ENCODE measurements at regions not wholly inside any gene's neighbourhood (a gene's known extent, or its start where the extent isn't known, plus 50 kb on each side); places are given as distances from the start of the nearest gene placed in this dataset.

DNA sequence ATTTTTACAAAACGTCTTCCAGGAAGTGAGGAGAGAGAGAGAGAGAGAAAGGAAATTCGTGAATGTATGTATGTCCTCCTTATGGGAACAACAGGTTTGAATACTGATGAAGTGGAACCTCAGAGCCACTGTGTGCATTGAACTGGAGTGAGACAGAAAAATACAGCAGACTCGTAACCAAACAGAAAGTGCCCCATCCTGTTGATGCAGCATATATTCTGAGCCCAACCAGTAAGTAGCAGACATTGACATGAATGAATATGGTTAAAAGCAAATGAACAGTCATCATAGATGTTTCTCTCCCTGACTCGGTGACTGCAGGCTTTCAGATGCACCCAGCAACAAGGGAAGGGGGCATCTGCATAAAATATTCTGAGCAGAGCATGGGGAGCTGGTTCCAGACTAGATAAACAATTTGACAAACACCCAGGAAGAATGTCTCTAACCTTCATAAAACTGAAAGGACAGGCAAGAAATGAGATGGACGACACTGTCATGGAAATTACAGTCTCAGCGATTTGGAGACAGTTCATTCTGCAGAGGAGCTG, 471.0 kb upstream of the PBX1 start:
- TF ChIP-seq, protein P1, sequence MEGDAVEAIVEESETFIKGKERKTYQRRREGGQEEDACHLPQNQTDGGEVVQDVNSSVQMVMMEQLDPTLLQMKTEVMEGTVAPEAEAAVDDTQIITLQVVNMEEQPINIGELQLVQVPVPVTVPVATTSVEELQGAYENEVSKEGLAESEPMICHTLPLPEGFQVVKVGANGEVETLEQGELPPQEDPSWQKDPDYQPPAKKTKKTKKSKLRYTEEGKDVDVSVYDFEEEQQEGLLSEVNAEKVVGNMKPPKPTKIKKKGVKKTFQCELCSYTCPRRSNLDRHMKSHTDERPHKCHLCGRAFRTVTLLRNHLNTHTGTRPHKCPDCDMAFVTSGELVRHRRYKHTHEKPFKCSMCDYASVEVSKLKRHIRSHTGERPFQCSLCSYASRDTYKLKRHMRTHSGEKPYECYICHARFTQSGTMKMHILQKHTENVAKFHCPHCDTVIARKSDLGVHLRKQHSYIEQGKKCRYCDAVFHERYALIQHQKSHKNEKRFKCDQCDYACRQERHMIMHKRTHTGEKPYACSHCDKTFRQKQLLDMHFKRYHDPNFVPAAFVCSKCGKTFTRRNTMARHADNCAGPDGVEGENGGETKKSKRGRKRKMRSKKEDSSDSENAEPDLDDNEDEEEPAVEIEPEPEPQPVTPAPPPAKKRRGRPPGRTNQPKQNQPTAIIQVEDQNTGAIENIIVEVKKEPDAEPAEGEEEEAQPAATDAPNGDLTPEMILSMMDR (IDR thresholded peaks at IDR 0.05): no peak
- TF ChIP-seq POLR2AphosphoS5 (IDR thresholded peaks at IDR 0.05; ENCODE audit: low read depth, low read length): no peak
